Central memory CD8-positive, alpha-beta T cell (primary cell): ENCODE measurements at regions not wholly inside any gene's neighbourhood (a gene's known extent, or its start where the extent isn't known, plus 50 kb on each side); places are given as distances from the start of the nearest gene placed in this dataset.

Source experiments
- ATAC-seq: fragments of 150-1000 bp; cut with Tn5 transposase; replicated peaks from 2 replicates; pipeline ENCODE4 v1.10.0; 2022; ENCODE audit warnings: mild to moderate bottlenecking, moderate FRiP score, moderate number of reproducible peaks; ENCODE audit not compliant: poor library complexity, severe bottlenecking; ENCODE audit errors: extremely low read depth
- DNase-seq, 2 donors: peaks; one replicate each; pipeline ENCODE4 v3.0.0; 2021; ENCODE audit warnings: low spot score in 2 of 2
- H3K27ac Mint-ChIP-seq: one replicate; pipeline ENCODE4 v1.8.0; 2022; ENCODE audit warnings: low read depth, mild to moderate bottlenecking, moderate library complexity, mixed read lengths
- H3K27me3 Mint-ChIP-seq: one replicate; pipeline ENCODE4 v1.8.0; 2022; ENCODE audit warnings: mixed read lengths
- H3K36me3 Mint-ChIP-seq: one replicate; pipeline ENCODE4 v1.8.0; 2022; ENCODE audit warnings: mild to moderate bottlenecking, moderate library complexity, mixed read lengths; ENCODE audit not compliant: insufficient read depth
- H3K4me1 Mint-ChIP-seq: one replicate; pipeline ENCODE4 v1.8.0; 2022; ENCODE audit warnings: mixed read lengths
- H3K4me3 Mint-ChIP-seq: one replicate; pipeline ENCODE4 v1.8.0; 2022; ENCODE audit warnings: mild to moderate bottlenecking, moderate library complexity, mixed read lengths
- H3K9me3 Mint-ChIP-seq: one replicate; pipeline ENCODE4 v1.8.0; 2022; ENCODE audit warnings: mixed read lengths

- H3K4me3 Mint-ChIP-seq, result no peak overlapping the region
Observed at GRCh38 chr3:76016111-76016510, 230.8 kb upstream of the ZNF717 start.

GRCh38 chr3:76016769-76017439, 231.6 kb upstream of the ZNF717 start:
- no peaks in the 10 kb centered on the region for H3K36me3 Mint-ChIP-seq
- H3K4me1 Mint-ChIP-seq, result no peaks in the 10 kb centered on the region
- H3K27me3 Mint-ChIP-seq, result no peaks in the 10 kb centered on the region
- ATAC-seq (no peak), DNase-seq (no peak)
- H3K4me3 Mint-ChIP-seq, result no peak overlapping the region
- H3K27ac Mint-ChIP-seq, result no peak overlapping the region
- peaks cover 27% of the 10 kb centered on the region for H3K9me3 Mint-ChIP-seq

More at GRCh38 chr3:76016111-76016510, 230.8 kb upstream of the ZNF717 start:
- Mint-ChIP-seq H3K4me1 (no peaks in the 10 kb centered on the region), H3K36me3 (no peaks in the 10 kb centered on the region), H3K9me3 (peaks cover 27% of the 10 kb centered on the region), H3K27ac (no peak overlapping the region), H3K27me3 (no peaks in the 10 kb centered on the region)
- no peak for ATAC-seq
- no peak for DNase-seq

GRCh38 chr3:76021376-76021775, 236.0 kb upstream of the ZNF717 start:
- Mint-ChIP-seq H3K4me3 (no peak overlapping the region), H3K27ac (no peak overlapping the region), H3K9me3 (peaks cover 25% of the 10 kb centered on the region)

GRCh38 chr3:76024640-76025039, 239.3 kb upstream of the ZNF717 start:
- no peaks in the 10 kb centered on the region for H3K36me3 Mint-ChIP-seq
- no peak for DNase-seq
- H3K4me3 Mint-ChIP-seq, result no peak overlapping the region
- no peaks in the 10 kb centered on the region for H3K4me1 Mint-ChIP-seq
- peaks cover 18% of the 10 kb centered on the region for H3K9me3 Mint-ChIP-seq
- H3K27me3 Mint-ChIP-seq, result no peaks in the 10 kb centered on the region
- H3K27ac Mint-ChIP-seq, result no peak overlapping the region
- ATAC-seq, result no peak

More at GRCh38 chr3:76021376-76021775, 236.0 kb upstream of the ZNF717 start:
- ATAC-seq (no peak), DNase-seq (no peak)
- no peaks in the 10 kb centered on the region for H3K4me1 Mint-ChIP-seq
- H3K36me3 Mint-ChIP-seq, result no peaks in the 10 kb centered on the region
- H3K27me3 Mint-ChIP-seq, result no peaks in the 10 kb centered on the region

GRCh38 chr3:76025561-76025960, 240.2 kb upstream of the ZNF717 start:
- Mint-ChIP-seq H3K27ac (no peak overlapping the region), H3K4me1 (no peaks in the 10 kb centered on the region), H3K9me3 (peaks cover 15% of the 10 kb centered on the region), H3K4me3 (no peak overlapping the region), H3K36me3 (no peaks in the 10 kb centered on the region), H3K27me3 (no peaks in the 10 kb centered on the region)
- no peak for DNase-seq
- no peak for ATAC-seq

- Mint-ChIP-seq H3K27ac (no peak overlapping the region), H3K27me3 (no peaks in the 10 kb centered on the region), H3K4me3 (no peak overlapping the region), H3K4me1 (no peaks in the 10 kb centered on the region), H3K9me3 (peaks cover 11% of the 10 kb centered on the region), H3K36me3 (no peaks in the 10 kb centered on the region)
- DNase-seq (no peak), ATAC-seq (no peak)
Observed at GRCh38 chr3:76026379-76026778, 241.0 kb upstream of the ZNF717 start.

- no peak for ATAC-seq
- no peak overlapping the region for H3K4me3 Mint-ChIP-seq
- H3K27ac Mint-ChIP-seq, result no peak overlapping the region
- H3K36me3 Mint-ChIP-seq, result no peaks in the 10 kb centered on the region
- no peak for DNase-seq
- H3K4me1 Mint-ChIP-seq, result no peaks in the 10 kb centered on the region
- H3K27me3 Mint-ChIP-seq, result no peaks in the 10 kb centered on the region
- H3K9me3 Mint-ChIP-seq, result peaks cover 12% of the 10 kb centered on the region
Observed at GRCh38 chr3:76028774-76029173, 243.4 kb upstream of the ZNF717 start.

GRCh38 chr3:76034649-76035048, 249.3 kb upstream of the ZNF717 start:
- no peaks in the 10 kb centered on the region for H3K4me1 Mint-ChIP-seq

GRCh38 chr3:76035117-76035516, 249.8 kb upstream of the ZNF717 start:
- H3K4me1 Mint-ChIP-seq, result no peaks in the 10 kb centered on the region
- no peaks in the 10 kb centered on the region for H3K36me3 Mint-ChIP-seq
- H3K27me3 Mint-ChIP-seq, result no peaks in the 10 kb centered on the region
- H3K27ac Mint-ChIP-seq, result no peak overlapping the region
- no peak for DNase-seq
- ATAC-seq, result no peak
- H3K4me3 Mint-ChIP-seq, result no peak overlapping the region
- peaks cover 18% of the 10 kb centered on the region for H3K9me3 Mint-ChIP-seq

More at GRCh38 chr3:76034649-76035048, 249.3 kb upstream of the ZNF717 start:
- Mint-ChIP-seq H3K36me3 (no peaks in the 10 kb centered on the region), H3K27ac (no peak overlapping the region), H3K9me3 (peaks cover 18% of the 10 kb centered on the region), H3K27me3 (no peaks in the 10 kb centered on the region), H3K4me3 (no peak overlapping the region)
- ATAC-seq (no peak), DNase-seq (no peak)

GRCh38 chr3:76038949-76039348, 253.6 kb upstream of the ZNF717 start:
- no peaks in the 10 kb centered on the region for H3K36me3 Mint-ChIP-seq
- ATAC-seq (no peak), DNase-seq (no peak)
- H3K27ac Mint-ChIP-seq, result no peak overlapping the region
- no peaks in the 10 kb centered on the region for H3K27me3 Mint-ChIP-seq
- H3K9me3 Mint-ChIP-seq, result peaks cover 11% of the 10 kb centered on the region
- H3K4me3 Mint-ChIP-seq, result no peak overlapping the region
- no peaks in the 10 kb centered on the region for H3K4me1 Mint-ChIP-seq

- no peak for DNase-seq
- no peaks in the 10 kb centered on the region for H3K36me3 Mint-ChIP-seq
- no peaks in the 10 kb centered on the region for H3K4me1 Mint-ChIP-seq
- no peak for ATAC-seq
- peaks cover 11% of the 10 kb centered on the region for H3K9me3 Mint-ChIP-seq
- H3K27ac Mint-ChIP-seq, result no peak overlapping the region
- no peak overlapping the region for H3K4me3 Mint-ChIP-seq
- H3K27me3 Mint-ChIP-seq, result no peaks in the 10 kb centered on the region
Observed at GRCh38 chr3:76039431-76039830, 254.1 kb upstream of the ZNF717 start.

- peaks cover 5% of the 10 kb centered on the region for H3K9me3 Mint-ChIP-seq
- ATAC-seq (no peak), DNase-seq (no peak)
- H3K27me3 Mint-ChIP-seq, result no peaks in the 10 kb centered on the region
- H3K27ac Mint-ChIP-seq, result no peak overlapping the region
- no peaks in the 10 kb centered on the region for H3K4me1 Mint-ChIP-seq
- no peak overlapping the region for H3K4me3 Mint-ChIP-seq
- no peaks in the 10 kb centered on the region for H3K36me3 Mint-ChIP-seq
Observed at GRCh38 chr3:76040946-76041345, 255.6 kb upstream of the ZNF717 start.

- no peak for ATAC-seq
- DNase-seq, result no peak
- H3K9me3 Mint-ChIP-seq, result peaks cover 5% of the 10 kb centered on the region
- no peaks in the 10 kb centered on the region for H3K4me1 Mint-ChIP-seq
- H3K27me3 Mint-ChIP-seq, result no peaks in the 10 kb centered on the region
- H3K4me3 Mint-ChIP-seq, result no peak overlapping the region
- no peaks in the 10 kb centered on the region for H3K36me3 Mint-ChIP-seq
- H3K27ac Mint-ChIP-seq, result no peak overlapping the region
Observed at GRCh38 chr3:76043746-76044145, 258.4 kb upstream of the ZNF717 start.
